Chondrocyte (in vitro differentiated cells): ENCODE measurements at regions not wholly inside any gene's neighbourhood (a gene's known extent, or its start where the extent isn't known, plus 50 kb on each side); places are given as distances from the start of the nearest gene placed in this dataset.
"Not testable (repeated sequence)": the region's sequence is repeated elsewhere in the genome, so short reads cannot be mapped to it uniquely, and the experiment has no call there.

Source experiments
- DNase-seq: peaks from one replicate; pipeline ENCODE4 v3.0.0; 2021; ENCODE audit warnings: mixed read lengths, low spot score
- H3K27ac Mint-ChIP-seq: one replicate; pipeline ENCODE4 v1.8.0; 2021; ENCODE audit warnings: mild to moderate bottlenecking, moderate library complexity, mixed read lengths; ENCODE audit not compliant: unreplicated experiment
- H3K27me3 Mint-ChIP-seq: 2 replicates; pipeline ENCODE4 v1.8.0; 2021; ENCODE audit warnings: low read depth, mixed read lengths
- H3K36me3 Mint-ChIP-seq: 2 replicates; pipeline ENCODE4 v1.8.0; 2021; ENCODE audit warnings: low read depth, mixed read lengths
- H3K4me1 Mint-ChIP-seq: 2 replicates; pipeline ENCODE4 v1.8.0; 2021; ENCODE audit warnings: low read depth, mild to moderate bottlenecking, mixed read lengths
- H3K4me3 Mint-ChIP-seq: one replicate; pipeline ENCODE4 v1.8.0; 2021; ENCODE audit warnings: mild to moderate bottlenecking, moderate library complexity, mixed read lengths; ENCODE audit not compliant: unreplicated experiment
- H3K9me3 Mint-ChIP-seq: 2 replicates; pipeline ENCODE4 v1.8.0; 2021; ENCODE audit warnings: low read depth, mixed read lengths
- TF ChIP-seq, protein P1 (sequence below): fragments of 200-600 bp; sonication (generic); IDR thresholded peaks from 2 replicates; pipeline ENCODE4 v1.5.0; 2021; ENCODE audit warnings: antibody characterized with exemption, mild to moderate bottlenecking, moderate library complexity

DNA sequence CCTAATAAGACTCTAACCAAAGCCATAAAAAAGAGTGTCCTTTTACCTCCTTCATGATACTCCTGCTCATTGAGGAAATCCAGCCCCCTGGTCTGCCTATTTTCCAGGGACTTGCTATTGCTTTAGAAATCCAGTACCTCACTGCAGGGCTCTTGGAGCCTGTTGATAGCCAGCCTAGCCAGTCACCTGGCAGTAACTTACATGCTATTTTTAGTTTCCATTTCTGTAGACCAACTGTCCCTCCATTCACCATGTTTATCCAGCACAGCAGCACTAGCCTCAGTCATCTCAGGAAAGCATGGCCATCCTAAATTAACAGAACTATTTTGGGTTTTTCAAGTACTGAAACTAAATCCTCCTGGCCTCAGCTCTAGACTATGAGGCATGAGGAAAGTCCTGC is 91.5 kb upstream of the PHF24 start:
- H3K27me3 Mint-ChIP-seq: peaks cover 24% of the 10 kb centered on the region

DNA sequence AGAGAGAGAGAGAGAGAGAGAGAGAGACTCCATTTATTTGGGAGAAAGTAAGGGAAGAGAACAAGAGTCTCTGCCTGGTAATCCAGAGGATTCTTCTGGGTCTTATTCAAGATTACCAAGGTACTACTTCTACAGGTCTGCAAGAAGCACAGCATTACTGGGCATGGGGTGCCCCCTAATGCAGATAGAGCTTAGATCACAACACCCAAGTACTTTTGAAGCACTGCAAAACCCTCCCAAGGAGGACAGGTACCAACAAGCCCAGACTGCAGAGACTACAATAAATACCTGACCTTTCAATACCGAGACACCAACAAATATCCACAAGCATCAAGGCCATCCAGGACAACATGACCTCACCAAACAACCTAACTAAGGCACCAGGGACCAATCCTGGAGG is 94.7 kb upstream of the PHF24 start:
- Mint-ChIP-seq H3K9me3 (peaks cover 26% of the 10 kb centered on the region), H3K27me3 (peaks cover 20% of the 10 kb centered on the region), H3K27ac (no peak overlapping the region), H3K36me3 (no peaks in the 10 kb centered on the region), H3K4me1 (no peaks in the 10 kb centered on the region), H3K4me3 (no peak overlapping the region)
- TF ChIP-seq, protein P1, sequence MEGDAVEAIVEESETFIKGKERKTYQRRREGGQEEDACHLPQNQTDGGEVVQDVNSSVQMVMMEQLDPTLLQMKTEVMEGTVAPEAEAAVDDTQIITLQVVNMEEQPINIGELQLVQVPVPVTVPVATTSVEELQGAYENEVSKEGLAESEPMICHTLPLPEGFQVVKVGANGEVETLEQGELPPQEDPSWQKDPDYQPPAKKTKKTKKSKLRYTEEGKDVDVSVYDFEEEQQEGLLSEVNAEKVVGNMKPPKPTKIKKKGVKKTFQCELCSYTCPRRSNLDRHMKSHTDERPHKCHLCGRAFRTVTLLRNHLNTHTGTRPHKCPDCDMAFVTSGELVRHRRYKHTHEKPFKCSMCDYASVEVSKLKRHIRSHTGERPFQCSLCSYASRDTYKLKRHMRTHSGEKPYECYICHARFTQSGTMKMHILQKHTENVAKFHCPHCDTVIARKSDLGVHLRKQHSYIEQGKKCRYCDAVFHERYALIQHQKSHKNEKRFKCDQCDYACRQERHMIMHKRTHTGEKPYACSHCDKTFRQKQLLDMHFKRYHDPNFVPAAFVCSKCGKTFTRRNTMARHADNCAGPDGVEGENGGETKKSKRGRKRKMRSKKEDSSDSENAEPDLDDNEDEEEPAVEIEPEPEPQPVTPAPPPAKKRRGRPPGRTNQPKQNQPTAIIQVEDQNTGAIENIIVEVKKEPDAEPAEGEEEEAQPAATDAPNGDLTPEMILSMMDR: no peak
- DNase-seq: no peak

More for the DNA sequence above, 91.5 kb upstream of the PHF24 start:
- DNase-seq: no peak
- no peak overlapping the region for H3K27ac Mint-ChIP-seq
- H3K4me1 Mint-ChIP-seq: no peaks in the 10 kb centered on the region
- H3K4me3 Mint-ChIP-seq: no peak overlapping the region
- H3K9me3 Mint-ChIP-seq: peaks cover 12% of the 10 kb centered on the region
- no peaks in the 10 kb centered on the region for H3K36me3 Mint-ChIP-seq
- TF ChIP-seq, protein P1: no peak

DNA sequence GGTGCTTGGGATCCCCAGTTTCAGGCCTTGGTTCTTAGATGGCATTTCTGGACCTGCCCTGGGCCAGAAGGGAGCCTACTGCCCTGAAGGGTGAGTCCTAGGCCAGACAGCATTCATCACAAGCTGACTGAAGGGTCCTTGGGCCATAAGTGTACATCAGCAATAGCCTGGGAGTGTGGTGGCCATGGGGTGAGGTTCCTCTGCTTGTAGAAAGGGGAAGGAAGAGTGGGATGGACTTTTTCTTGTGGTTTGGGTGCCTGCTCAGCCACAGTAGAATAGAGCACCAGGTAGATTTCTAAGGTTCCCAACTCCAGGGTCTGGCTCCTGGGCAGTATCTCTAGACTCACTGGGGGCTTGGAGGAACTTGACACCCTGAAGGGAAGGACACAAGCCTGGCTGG is 95.2 kb upstream of the PHF24 start:
- Mint-ChIP-seq H3K36me3 (no peaks in the 10 kb centered on the region), H3K9me3 (peaks cover 30% of the 10 kb centered on the region)

DNA sequence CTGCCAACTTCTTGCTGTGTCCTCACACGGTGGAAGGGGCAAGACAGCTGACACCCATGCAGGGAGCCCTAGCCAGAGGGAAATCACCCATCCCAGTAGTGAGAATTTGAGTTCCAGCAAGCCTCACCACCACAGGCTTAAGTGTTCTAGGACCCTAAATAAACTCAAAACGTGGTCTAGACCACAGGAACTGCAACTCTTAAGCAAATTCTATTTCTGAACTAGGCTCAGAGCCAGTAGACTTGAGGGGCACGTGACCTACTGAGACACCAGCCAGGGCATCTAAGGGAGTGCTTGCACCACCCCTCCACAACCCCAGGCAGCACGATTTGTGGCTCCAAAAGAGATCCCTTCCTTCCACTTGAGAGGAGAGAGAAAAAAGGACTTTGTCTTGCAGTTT is 96.0 kb upstream of the PHF24 start:
- Mint-ChIP-seq H3K36me3 (no peaks in the 10 kb centered on the region), H3K27me3 (peaks cover 16% of the 10 kb centered on the region), H3K4me1 (no peaks in the 10 kb centered on the region), H3K27ac (no peak overlapping the region), H3K4me3 (no peak overlapping the region), H3K9me3 (peaks cover 35% of the 10 kb centered on the region)
- no peak for DNase-seq
- TF ChIP-seq, protein P1: no peak

More for the DNA sequence above, 95.2 kb upstream of the PHF24 start:
- Mint-ChIP-seq H3K27ac (no peak overlapping the region), H3K4me1 (no peaks in the 10 kb centered on the region), H3K27me3 (peaks cover 16% of the 10 kb centered on the region), H3K4me3 (no peak overlapping the region)
- TF ChIP-seq, protein P1: no peak
- DNase-seq: no peak

DNA sequence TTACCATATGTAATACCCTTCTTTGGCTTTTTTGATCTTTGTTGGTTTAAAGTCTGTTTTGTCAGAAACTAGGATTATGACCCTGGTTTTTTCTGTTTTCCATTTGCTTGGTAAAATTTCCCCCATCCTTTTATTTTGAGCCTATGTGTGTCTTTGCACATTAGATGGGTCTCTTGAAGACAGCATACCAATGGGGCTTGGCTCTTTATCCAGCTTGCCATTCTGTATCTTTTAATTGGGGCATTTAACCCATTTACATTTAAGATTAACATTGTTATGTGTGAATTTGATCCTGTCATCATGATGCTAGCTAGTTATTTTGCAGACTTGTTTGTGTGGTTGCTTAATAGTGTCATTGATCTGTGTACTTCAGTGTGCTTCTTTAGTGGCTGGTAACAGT is 103.1 kb upstream of the PHF24 start:
- H3K9me3 Mint-ChIP-seq: peaks cover 30% of the 10 kb centered on the region
- not testable (repeated sequence) for H3K27me3 Mint-ChIP-seq, H3K4me1 Mint-ChIP-seq, DNase-seq, H3K27ac Mint-ChIP-seq, H3K36me3 Mint-ChIP-seq, H3K4me3 Mint-ChIP-seq

DNA sequence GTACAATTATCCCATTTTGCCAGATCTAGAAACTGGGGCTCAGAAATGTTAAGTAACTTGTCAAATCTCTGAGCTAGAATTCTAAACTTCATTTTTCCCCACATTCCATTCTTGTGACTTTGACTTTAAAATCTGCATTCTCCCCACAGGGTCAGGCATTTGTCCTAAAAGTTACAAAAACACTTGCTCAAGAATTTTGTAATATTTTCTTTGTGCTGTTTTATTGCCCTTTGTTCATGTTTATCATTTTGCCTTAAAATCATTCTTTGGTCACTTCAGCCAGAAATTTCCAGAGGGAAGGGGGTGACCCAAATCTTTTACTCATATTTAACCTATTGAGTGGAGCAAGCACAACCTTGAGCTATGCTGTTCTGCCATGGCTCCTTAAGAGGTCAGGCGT is 120.1 kb upstream of the CCL21 start:
- Mint-ChIP-seq H3K27me3 (peaks cover 5% of the 10 kb centered on the region), H3K4me1 (no peaks in the 10 kb centered on the region), H3K36me3 (no peaks in the 10 kb centered on the region), H3K9me3 (no peaks in the 10 kb centered on the region), H3K4me3 (no peak overlapping the region), H3K27ac (no peak overlapping the region)
- no peak for DNase-seq
- TF ChIP-seq, protein P1: no peak
